KMS-11 (cell line): ENCODE measurements at regions not wholly inside any gene's neighbourhood (a gene's known extent, or its start where the extent isn't known, plus 50 kb on each side); places are given as distances from the start of the nearest gene placed in this dataset.

ENCODE experiments used
- H2AFZ ChIP-seq: fragments of 200-600 bp; sonication (generic); 2 replicates; pipeline ENCODE4 v1.6.1; 2016; ENCODE audit warnings: antibody characterized with exemption, mixed run types, low read depth
- H3K27ac ChIP-seq: fragments of 200-600 bp; sonication (generic); 2 replicates; pipeline ENCODE4 v1.6.1; 2016; ENCODE audit warnings: mild to moderate bottlenecking, mixed run types
- H3K27me3 ChIP-seq: fragments of 200-600 bp; sonication (generic); 2 replicates; pipeline ENCODE4 v1.6.1; 2017; ENCODE audit warnings: mild to moderate bottlenecking, low read depth, mixed run types, moderate library complexity; ENCODE audit not compliant: insufficient read depth
- H3K36me3 ChIP-seq: fragments of 200-600 bp; sonication (generic); 2 replicates; pipeline ENCODE4 v1.6.1; 2017; ENCODE audit warnings: mild to moderate bottlenecking, mixed run types; ENCODE audit not compliant: insufficient read depth
- H3K4me1 ChIP-seq: fragments of 200-600 bp; sonication (generic); 2 replicates; pipeline ENCODE4 v1.6.1; 2016; ENCODE audit warnings: mild to moderate bottlenecking, low read depth, mixed run types; ENCODE audit not compliant: poor library complexity, severe bottlenecking
- H3K4me2 ChIP-seq: fragments of 200-600 bp; sonication (generic); 2 replicates; pipeline ENCODE4 v1.7.0; 2016; ENCODE audit warnings: mild to moderate bottlenecking, mixed run types
- H3K4me3 ChIP-seq: fragments of 200-600 bp; sonication (generic); IDR thresholded peaks from 2 replicates; pipeline ENCODE4 v1.6.1; 2017; ENCODE audit warnings: low read depth, low read length, mixed read lengths; ENCODE audit not compliant: insufficient read depth
- H3K79me2 ChIP-seq: fragments of 200-600 bp; sonication (generic); 2 replicates; pipeline ENCODE4 v1.6.1; 2016; ENCODE audit warnings: low read depth, mixed run types; ENCODE audit not compliant: insufficient read depth
- H3K9ac ChIP-seq: fragments of 200-600 bp; sonication (generic); 2 replicates; pipeline ENCODE4 v1.6.1; 2016; ENCODE audit warnings: mild to moderate bottlenecking, mixed run types
- H4K20me1 ChIP-seq: fragments of 200-600 bp; sonication (generic); 2 replicates; pipeline ENCODE4 v1.6.1; 2016; ENCODE audit warnings: mild to moderate bottlenecking, mixed run types; ENCODE audit not compliant: insufficient read depth
- TF ChIP-seq, protein P1 (sequence below): fragments of 200-600 bp; sonication (generic); conservative IDR thresholded peaks from 2 replicates; pipeline ENCODE4 v1.6.1; 2017; ENCODE audit warnings: low read depth, mild to moderate bottlenecking, antibody characterized with exemption, low read length, moderate library complexity, mixed read lengths

DNA sequence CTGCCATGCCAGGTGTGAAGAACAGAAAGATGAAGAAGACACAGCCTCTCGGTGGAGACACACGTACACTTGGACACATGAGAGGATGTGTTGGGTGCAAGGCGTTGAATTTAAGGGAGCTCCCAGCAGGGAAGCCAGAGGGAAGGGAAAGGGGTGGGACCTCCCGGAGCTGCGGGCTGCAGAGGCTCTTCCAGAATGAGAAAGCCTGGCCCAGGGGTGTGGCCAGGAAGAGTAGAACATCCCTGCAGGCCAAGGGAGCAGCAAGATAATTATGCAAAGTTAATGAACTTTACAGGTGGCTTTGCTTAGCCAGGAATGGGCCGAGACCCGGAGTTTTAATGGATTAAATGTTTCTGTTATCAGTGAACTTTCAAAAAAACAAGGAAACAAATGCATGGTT, 270.3 kb downstream of the KLF6 start:
- Histone ChIP-seq H3K4me1 (no peaks in the 10 kb centered on the region), H3K27me3 (no peaks in the 10 kb centered on the region), H4K20me1 (no peaks in the 10 kb centered on the region), H3K27ac (no peak overlapping the region), H2AFZ (no peak overlapping the region), H3K36me3 (no peaks in the 10 kb centered on the region), H3K4me2 (no peak overlapping the region), H3K79me2 (no peaks in the 10 kb centered on the region), H3K9ac (no peak overlapping the region), H3K4me3 (no peak overlapping the region)
- TF ChIP-seq, protein P1, sequence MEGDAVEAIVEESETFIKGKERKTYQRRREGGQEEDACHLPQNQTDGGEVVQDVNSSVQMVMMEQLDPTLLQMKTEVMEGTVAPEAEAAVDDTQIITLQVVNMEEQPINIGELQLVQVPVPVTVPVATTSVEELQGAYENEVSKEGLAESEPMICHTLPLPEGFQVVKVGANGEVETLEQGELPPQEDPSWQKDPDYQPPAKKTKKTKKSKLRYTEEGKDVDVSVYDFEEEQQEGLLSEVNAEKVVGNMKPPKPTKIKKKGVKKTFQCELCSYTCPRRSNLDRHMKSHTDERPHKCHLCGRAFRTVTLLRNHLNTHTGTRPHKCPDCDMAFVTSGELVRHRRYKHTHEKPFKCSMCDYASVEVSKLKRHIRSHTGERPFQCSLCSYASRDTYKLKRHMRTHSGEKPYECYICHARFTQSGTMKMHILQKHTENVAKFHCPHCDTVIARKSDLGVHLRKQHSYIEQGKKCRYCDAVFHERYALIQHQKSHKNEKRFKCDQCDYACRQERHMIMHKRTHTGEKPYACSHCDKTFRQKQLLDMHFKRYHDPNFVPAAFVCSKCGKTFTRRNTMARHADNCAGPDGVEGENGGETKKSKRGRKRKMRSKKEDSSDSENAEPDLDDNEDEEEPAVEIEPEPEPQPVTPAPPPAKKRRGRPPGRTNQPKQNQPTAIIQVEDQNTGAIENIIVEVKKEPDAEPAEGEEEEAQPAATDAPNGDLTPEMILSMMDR, result no peak

DNA sequence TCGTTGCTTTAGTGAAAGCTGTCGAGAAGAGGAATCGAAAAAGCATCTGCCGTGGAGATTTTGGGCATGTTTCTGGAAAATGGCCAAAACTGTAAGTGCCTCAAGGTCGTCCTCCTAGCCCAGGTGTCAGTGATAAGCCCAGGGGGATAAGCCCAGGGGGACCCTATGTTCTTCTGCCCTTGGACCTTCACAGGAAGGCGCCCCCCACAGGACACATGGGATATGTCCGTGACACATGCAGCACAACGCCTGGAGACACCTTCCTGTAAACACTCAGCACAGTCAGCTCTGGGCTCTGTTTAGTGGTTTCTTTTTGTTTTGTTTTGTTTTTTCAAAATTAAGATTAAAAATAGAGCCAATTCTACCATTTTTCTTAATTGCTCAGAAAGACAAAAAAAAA, 272.7 kb downstream of the KLF6 start:
- no peaks in the 10 kb centered on the region for H4K20me1 ChIP-seq
- H3K4me1 ChIP-seq, result no peaks in the 10 kb centered on the region
- H3K27ac ChIP-seq, result no peak overlapping the region
- no peaks in the 10 kb centered on the region for H3K27me3 ChIP-seq
- no peaks in the 10 kb centered on the region for H3K79me2 ChIP-seq
- no peak overlapping the region for H3K4me2 ChIP-seq
- no peaks in the 10 kb centered on the region for H3K36me3 ChIP-seq
- TF ChIP-seq, protein P1, result peak; percentile 23; the same call in 1 of the 2 replicates
- no peak overlapping the region for H3K9ac ChIP-seq
- H2AFZ ChIP-seq, result no peak overlapping the region
- no peak overlapping the region for H3K4me3 ChIP-seq

DNA sequence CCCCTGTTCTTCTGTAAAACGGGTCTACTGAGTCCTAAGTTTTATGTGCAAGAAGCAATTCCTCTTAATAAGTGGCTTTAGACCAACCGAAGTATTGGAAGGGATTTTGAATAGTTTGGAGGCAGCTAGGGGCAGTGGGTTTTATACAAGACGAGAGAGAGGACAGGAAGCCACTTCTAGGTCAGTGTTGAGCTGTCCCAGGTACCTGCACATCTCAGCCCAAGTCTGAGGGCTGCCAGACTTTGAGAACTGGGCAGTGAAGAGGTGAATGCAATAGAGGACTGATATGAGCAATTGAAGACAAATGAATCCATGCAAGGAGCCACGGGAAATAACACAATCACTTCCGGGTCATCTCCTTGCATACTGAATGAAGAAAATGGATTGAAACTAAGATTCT, 273.5 kb downstream of the KLF6 start:
- TF ChIP-seq, protein P1, result no peak
- no peaks in the 10 kb centered on the region for H3K4me1 ChIP-seq
- H3K27me3 ChIP-seq, result no peaks in the 10 kb centered on the region
- no peak overlapping the region for H3K9ac ChIP-seq
- H4K20me1 ChIP-seq, result no peaks in the 10 kb centered on the region
- no peak overlapping the region for H3K4me2 ChIP-seq
- H3K36me3 ChIP-seq, result no peaks in the 10 kb centered on the region
- H2AFZ ChIP-seq, result no peak overlapping the region
- H3K79me2 ChIP-seq, result no peaks in the 10 kb centered on the region
- no peak overlapping the region for H3K4me3 ChIP-seq
- no peak overlapping the region for H3K27ac ChIP-seq

DNA sequence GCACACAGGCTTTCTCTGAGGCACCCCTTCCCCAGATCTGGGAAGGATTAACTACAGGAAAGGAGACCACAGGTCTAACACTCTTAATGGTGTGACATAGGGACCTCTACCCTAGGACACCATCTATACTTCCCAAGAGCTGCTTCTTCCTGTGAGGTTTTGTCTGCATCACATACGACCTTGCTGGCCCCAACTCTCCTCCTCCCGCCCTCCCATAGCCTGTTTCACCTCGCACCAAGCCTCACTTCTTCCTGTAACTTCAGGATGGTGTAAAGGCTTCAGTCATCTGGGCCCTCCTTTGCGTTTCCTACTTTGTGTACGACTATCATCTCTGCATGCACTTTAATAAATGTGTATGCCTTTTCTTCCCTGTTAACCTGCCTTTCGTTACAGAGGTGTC, 274.3 kb downstream of the KLF6 start:
- H2AFZ ChIP-seq, result no peak overlapping the region
- no peaks in the 10 kb centered on the region for H4K20me1 ChIP-seq
- H3K27ac ChIP-seq, result no peak overlapping the region
- TF ChIP-seq, protein P1, result no peak
- no peak overlapping the region for H3K9ac ChIP-seq
- H3K4me3 ChIP-seq, result no peak overlapping the region
- no peak overlapping the region for H3K4me2 ChIP-seq
- no peaks in the 10 kb centered on the region for H3K27me3 ChIP-seq
- no peaks in the 10 kb centered on the region for H3K4me1 ChIP-seq
- no peaks in the 10 kb centered on the region for H3K79me2 ChIP-seq
- H3K36me3 ChIP-seq, result no peaks in the 10 kb centered on the region
